Neural cell (in vitro differentiated cells): ENCODE measurements at regions not wholly inside any gene's neighbourhood (a gene's known extent, or its start where the extent isn't known, plus 50 kb on each side); places are given as distances from the start of the nearest gene placed in this dataset.

Experiments
- H2AFZ ChIP-seq: fragments of 200-600, 300-800 bp; sonication (generic), shearing (Covaris generic); 2 replicates; pipeline ENCODE4 v1.6.0; 2014; ENCODE audit warnings: low read depth, mild to moderate bottlenecking, antibody characterized with exemption, low read length, moderate library complexity
- H3F3A ChIP-seq: fragments of 200-600 bp; shearing (Covaris generic); 2 replicates; pipeline ENCODE4 v1.6.1; 2016; ENCODE audit warnings: mild to moderate bottlenecking, moderate library complexity, mixed read lengths, antibody characterized with exemption, low read length; ENCODE audit not compliant: insufficient read depth, poor library complexity, severe bottlenecking
- H3K27ac ChIP-seq: fragments of 200-600, 300-800 bp; sonication (generic), shearing (Covaris generic); 2 replicates; pipeline ENCODE4 v1.5.1; 2014; ENCODE audit warnings: mild to moderate bottlenecking, low read length, moderate library complexity
- H3K27me3 ChIP-seq: fragments of 300-800, 200-600 bp; sonication (generic), shearing (Covaris generic); 2 replicates; pipeline ENCODE4 v1.6.0; 2014; ENCODE audit warnings: mild to moderate bottlenecking, low read depth, low read length, moderate library complexity; ENCODE audit not compliant: insufficient read depth
- H3K36me3 ChIP-seq: fragments of 300-800, 200-600 bp; sonication (generic), shearing (Covaris generic); 2 replicates; pipeline ENCODE4 v1.5.1; 2014; ENCODE audit warnings: mild to moderate bottlenecking, antibody characterized with exemption, low read length, moderate library complexity; ENCODE audit not compliant: insufficient read depth
- H3K4me2 ChIP-seq: fragments of 300-800, 200-600 bp; sonication (generic), shearing (Covaris generic); 2 replicates; pipeline ENCODE4 v1.6.0; 2014; ENCODE audit warnings: mild to moderate bottlenecking, low read length
- H3K4me3 ChIP-seq: fragments of 300-800, 200-600 bp; sonication (generic), shearing (Covaris generic); 2 replicates; pipeline ENCODE4 v1.5.1; 2014; ENCODE audit warnings: mild to moderate bottlenecking, low read length, moderate library complexity
- H3K79me2 ChIP-seq: fragments of 200-600 bp; shearing (Covaris generic); replicated peaks from 2 replicates; pipeline ENCODE4 v1.6.0; 2014; ENCODE audit warnings: mild to moderate bottlenecking, low read length, moderate library complexity; ENCODE audit not compliant: insufficient read depth
- H3K9ac ChIP-seq: fragments of 300-800, 200-600 bp; sonication (generic), shearing (Covaris generic); 2 replicates; pipeline ENCODE4 v1.6.1; 2016; ENCODE audit warnings: mild to moderate bottlenecking, low read length, mixed read lengths
- H3K9me2 ChIP-seq: fragments of 200-600 bp; shearing (Covaris generic); 2 replicates; pipeline ENCODE4 v1.6.1; 2016; ENCODE audit warnings: mild to moderate bottlenecking, low read length, mixed read lengths; ENCODE audit not compliant: insufficient read depth
- H3K9me3 ChIP-seq: fragments of 200-600, 300-800 bp; sonication (generic), shearing (Covaris generic); 2 replicates; pipeline ENCODE4 v1.6.1; 2016; ENCODE audit warnings: mild to moderate bottlenecking, mixed run types, low read length, moderate library complexity, mixed read lengths
- H4K20me1 ChIP-seq: fragments of 200-600 bp; shearing (Covaris generic); 2 replicates; pipeline ENCODE4 v1.6.1; 2016; ENCODE audit warnings: mild to moderate bottlenecking, mixed run types; ENCODE audit not compliant: insufficient read depth
- EP300 ChIP-seq: fragments of 450-650 bp; conservative IDR thresholded peaks from 2 replicates; pipeline ENCODE4 v1.6.1; 2014; ENCODE audit warnings: antibody characterized with exemption, mild to moderate bottlenecking, moderate library complexity; ENCODE audit not compliant: poor library complexity, severe bottlenecking
- EZH2 ChIP-seq: fragments of 200-600, 300-800 bp; shearing (Covaris generic), sonication (generic); IDR thresholded peaks from 2 replicates; pipeline ENCODE4 v1.6.1; 2014; ENCODE audit warnings: antibody characterized with exemption, low read length, borderline replicate concordance, mild to moderate bottlenecking; ENCODE audit not compliant: insufficient read depth, poor library complexity, severe bottlenecking
- MXI1 ChIP-seq: fragments of 450-650 bp; conservative IDR thresholded peaks from 2 replicates; pipeline ENCODE4 v1.6.1; 2014; ENCODE audit warnings: antibody characterized with exemption, mild to moderate bottlenecking; ENCODE audit not compliant: poor library complexity, severe bottlenecking
- POLR2AphosphoS5 ChIP-seq: IDR thresholded peaks from 2 replicates; pipeline ENCODE4 v1.6.1; 2012
- RAD21 ChIP-seq: fragments of 450-650 bp; conservative IDR thresholded peaks from 2 replicates; pipeline ENCODE4 v1.6.1; 2014; ENCODE audit warnings: antibody characterized with exemption, mild to moderate bottlenecking, moderate library complexity
- REST ChIP-seq: IDR thresholded peaks from 2 replicates; pipeline ENCODE4 v1.6.1; 2012; ENCODE audit warnings: borderline replicate concordance
- SMC3 ChIP-seq: fragments of 450-650 bp; conservative IDR thresholded peaks from 2 replicates; pipeline ENCODE4 v1.6.1; 2014; ENCODE audit warnings: antibody characterized with exemption, mild to moderate bottlenecking, moderate library complexity; ENCODE audit not compliant: poor library complexity
- TAF1 ChIP-seq: IDR thresholded peaks from 2 replicates; pipeline ENCODE4 v1.6.1; 2012; ENCODE audit warnings: low read depth
- TF ChIP-seq, protein P1 (sequence below): fragments of 450-650 bp; IDR thresholded peaks from 2 replicates; pipeline ENCODE4 v1.5.1; 2014; ENCODE audit warnings: antibody characterized with exemption, mild to moderate bottlenecking, moderate library complexity; ENCODE audit not compliant: poor library complexity, severe bottlenecking

- TF ChIP-seq SMC3 (no peak), EP300 (no peak), REST (no peak)
- Histone ChIP-seq H3K9me2 (no peaks in the 10 kb centered on the region), H3K27me3 (no peaks in the 10 kb centered on the region), H3K9me3 (no peaks in the 10 kb centered on the region), H2AFZ (no peak overlapping the region), H3K79me2 (no peaks in the 10 kb centered on the region), H3K4me3 (no peak overlapping the region), H4K20me1 (no peaks in the 10 kb centered on the region), H3K27ac (no peak overlapping the region), H3F3A (peaks cover 4% of the 10 kb centered on the region), H3K4me2 (no peak overlapping the region), H3K36me3 (no peaks in the 10 kb centered on the region), H3K9ac (no peak overlapping the region)
Measured at GRCh38 chr14:61107869-61108493, 126.9 kb downstream of the SLC38A6 start.

DNA sequence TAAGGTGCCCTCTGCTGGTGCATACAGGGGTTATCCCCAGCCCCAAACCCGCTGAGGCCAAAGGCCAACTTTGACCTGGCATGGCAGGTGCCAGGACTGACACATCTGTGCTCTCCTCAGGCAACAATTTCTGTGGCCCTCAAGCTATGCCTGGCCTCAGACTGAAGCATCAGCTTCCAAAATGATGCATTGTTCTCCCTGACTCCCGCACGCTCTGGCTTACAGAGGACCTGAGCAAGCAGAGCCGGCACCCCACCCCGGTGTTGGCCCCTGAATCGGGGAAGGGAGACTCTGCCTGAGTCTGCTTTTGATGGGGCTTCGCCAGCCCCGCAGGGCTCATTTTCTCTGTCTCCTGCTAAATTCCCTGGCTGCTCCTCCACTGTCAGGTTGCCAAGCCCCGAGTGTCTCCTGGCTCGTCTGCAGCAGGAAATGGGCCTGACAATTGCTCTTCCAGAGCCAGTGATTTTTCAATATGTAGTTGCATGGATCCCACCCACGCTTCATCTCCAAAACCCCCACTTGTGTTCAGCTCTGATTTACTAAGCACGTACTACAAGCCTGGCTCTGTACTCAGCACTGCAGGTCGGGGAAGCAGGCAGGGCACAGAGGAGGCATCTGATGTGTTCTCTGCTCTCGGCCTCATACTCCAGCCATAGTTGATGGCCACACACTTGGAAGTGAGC is 126.1 kb downstream of the SLC38A6 start:
- Histone ChIP-seq H4K20me1 (no peaks in the 10 kb centered on the region), H3K27me3 (no peaks in the 10 kb centered on the region), H2AFZ (no peak overlapping the region), H3F3A (peaks cover 4% of the 10 kb centered on the region), H3K27ac (no peak overlapping the region), H3K9me3 (no peaks in the 10 kb centered on the region), H3K9ac (no peak overlapping the region), H3K79me2 (no peaks in the 10 kb centered on the region), H3K36me3 (no peaks in the 10 kb centered on the region), H3K4me3 (no peak overlapping the region), H3K9me2 (no peaks in the 10 kb centered on the region), H3K4me2 (no peak overlapping the region)
- TF ChIP-seq REST (no peak), MXI1 (no peak), EZH2 (no peak), EP300 (no peak), SMC3 (no peak), POLR2AphosphoS5 (no peak), TAF1 (no peak), RAD21 (no peak)
- TF ChIP-seq, protein P1, sequence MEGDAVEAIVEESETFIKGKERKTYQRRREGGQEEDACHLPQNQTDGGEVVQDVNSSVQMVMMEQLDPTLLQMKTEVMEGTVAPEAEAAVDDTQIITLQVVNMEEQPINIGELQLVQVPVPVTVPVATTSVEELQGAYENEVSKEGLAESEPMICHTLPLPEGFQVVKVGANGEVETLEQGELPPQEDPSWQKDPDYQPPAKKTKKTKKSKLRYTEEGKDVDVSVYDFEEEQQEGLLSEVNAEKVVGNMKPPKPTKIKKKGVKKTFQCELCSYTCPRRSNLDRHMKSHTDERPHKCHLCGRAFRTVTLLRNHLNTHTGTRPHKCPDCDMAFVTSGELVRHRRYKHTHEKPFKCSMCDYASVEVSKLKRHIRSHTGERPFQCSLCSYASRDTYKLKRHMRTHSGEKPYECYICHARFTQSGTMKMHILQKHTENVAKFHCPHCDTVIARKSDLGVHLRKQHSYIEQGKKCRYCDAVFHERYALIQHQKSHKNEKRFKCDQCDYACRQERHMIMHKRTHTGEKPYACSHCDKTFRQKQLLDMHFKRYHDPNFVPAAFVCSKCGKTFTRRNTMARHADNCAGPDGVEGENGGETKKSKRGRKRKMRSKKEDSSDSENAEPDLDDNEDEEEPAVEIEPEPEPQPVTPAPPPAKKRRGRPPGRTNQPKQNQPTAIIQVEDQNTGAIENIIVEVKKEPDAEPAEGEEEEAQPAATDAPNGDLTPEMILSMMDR = no peak
